SJSA1 (cell line): ENCODE measurements at regions not wholly inside any gene's neighbourhood (a gene's known extent, or its start where the extent isn't known, plus 50 kb on each side); places are given as distances from the start of the nearest gene placed in this dataset.
"Not testable (repeated sequence)": the region's sequence is repeated elsewhere in the genome, so short reads cannot be mapped to it uniquely, and the experiment has no call there.

Experiments used
- DNase-seq, 2 experiments: peaks; one replicate each; pipeline ENCODE4 v3.0.0-alpha.2; 2015 to 2020; ENCODE audit warnings: low spot score in 2 of 2, low read depth in 1 of 2
- H3K27ac ChIP-seq: fragments of 250-450 bp; sonication (Bioruptor Pico); 2 replicates; pipeline ENCODE4 v1.5.1; 2020; ENCODE audit warnings: mild to moderate bottlenecking, moderate library complexity
- H3K27me3 ChIP-seq: fragments of 250-450 bp; sonication (Bioruptor Pico); replicated peaks from 2 replicates; pipeline ENCODE4 v1.5.1; 2020; ENCODE audit warnings: mild to moderate bottlenecking, moderate library complexity
- H3K36me3 ChIP-seq: fragments of 250-450 bp; sonication (Bioruptor Pico); 2 replicates; pipeline ENCODE4 v1.5.1; 2020; ENCODE audit warnings: mild to moderate bottlenecking
- H3K4me1 ChIP-seq: fragments of 250-450 bp; sonication (Bioruptor Pico); replicated peaks from 2 replicates; pipeline ENCODE4 v1.6.1; 2021; ENCODE audit warnings: mild to moderate bottlenecking
- H3K4me3 ChIP-seq: fragments of 250-450 bp; sonication (Bioruptor Pico); 2 replicates; pipeline ENCODE4 v1.5.1; 2020; ENCODE audit warnings: mild to moderate bottlenecking
- H3K9me3 ChIP-seq: fragments of 250-450 bp; sonication (Bioruptor Pico); replicated peaks from 2 replicates; pipeline ENCODE4 v1.5.1; 2020; ENCODE audit warnings: mild to moderate bottlenecking

DNA sequence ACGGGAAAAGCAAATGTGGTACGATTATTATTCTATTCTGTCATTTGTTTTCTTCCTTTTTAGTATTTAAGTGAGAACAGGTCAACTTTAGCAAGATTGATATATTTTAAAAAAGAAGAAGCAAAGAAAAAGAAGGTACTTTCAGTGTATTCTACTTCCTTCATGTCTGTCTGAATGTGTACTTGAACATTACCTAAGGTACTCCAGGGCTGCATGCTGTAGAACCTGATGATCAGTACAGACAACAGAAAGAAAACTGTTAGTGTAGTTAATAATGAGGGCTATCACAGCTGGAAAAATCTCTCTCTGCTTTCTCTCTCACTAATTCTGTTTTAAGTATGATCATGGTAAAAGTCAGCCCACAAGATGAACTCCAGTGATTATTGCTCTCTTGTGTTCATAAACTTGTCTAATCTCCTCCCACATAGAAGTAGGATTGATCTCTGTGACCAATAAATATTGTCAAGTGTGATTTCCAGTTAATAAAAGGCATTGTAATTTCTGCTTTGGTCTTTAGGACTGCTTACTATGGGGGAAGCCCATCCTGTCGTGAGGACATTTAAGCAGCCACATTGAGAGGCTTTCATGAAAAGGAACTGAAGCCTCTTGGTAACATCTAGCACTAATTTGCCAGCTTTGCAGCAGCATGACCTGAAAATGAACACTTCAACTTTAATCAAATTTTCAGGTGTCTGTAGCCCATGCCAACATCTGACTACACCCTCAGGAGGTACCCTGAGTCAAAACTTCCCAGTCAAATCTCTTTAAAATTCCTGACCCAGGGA, 864.0 kb upstream of the ACO1 start:
- H3K36me3 ChIP-seq = no peaks in the 10 kb centered on the region
- no peaks in the 10 kb centered on the region for H3K27me3 ChIP-seq
- H3K9me3 ChIP-seq = no peaks in the 10 kb centered on the region
- DNase-seq = no peak
- no peak overlapping the region for H3K4me3 ChIP-seq
- no peaks in the 10 kb centered on the region for H3K4me1 ChIP-seq
- H3K27ac ChIP-seq = no peak overlapping the region

DNA sequence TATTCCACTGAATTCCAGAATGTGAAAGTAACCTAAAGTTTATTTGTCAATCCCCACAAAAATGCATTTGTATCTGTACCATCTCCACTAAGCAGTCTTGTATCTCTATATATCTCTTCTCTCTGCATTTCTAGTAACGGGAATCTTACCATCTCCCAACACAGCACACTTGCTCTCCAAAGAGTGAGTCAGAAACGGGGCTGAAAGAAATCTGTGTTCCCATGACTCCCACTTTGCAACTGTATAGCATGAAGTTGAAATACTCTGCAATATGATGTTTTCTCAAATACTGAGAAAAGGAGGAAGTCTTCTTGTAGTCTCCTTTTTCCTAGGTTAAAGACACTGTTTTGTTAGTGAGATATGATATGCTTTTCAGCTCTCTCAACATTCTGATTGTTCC, 848.8 kb upstream of the ACO1 start:
- Histone ChIP-seq H3K27me3 (no peaks in the 10 kb centered on the region), H3K9me3 (no peaks in the 10 kb centered on the region), H3K27ac (no peak overlapping the region), H3K4me3 (no peak overlapping the region), H3K36me3 (no peaks in the 10 kb centered on the region), H3K4me1 (no peaks in the 10 kb centered on the region)
- DNase-seq = no peak

DNA sequence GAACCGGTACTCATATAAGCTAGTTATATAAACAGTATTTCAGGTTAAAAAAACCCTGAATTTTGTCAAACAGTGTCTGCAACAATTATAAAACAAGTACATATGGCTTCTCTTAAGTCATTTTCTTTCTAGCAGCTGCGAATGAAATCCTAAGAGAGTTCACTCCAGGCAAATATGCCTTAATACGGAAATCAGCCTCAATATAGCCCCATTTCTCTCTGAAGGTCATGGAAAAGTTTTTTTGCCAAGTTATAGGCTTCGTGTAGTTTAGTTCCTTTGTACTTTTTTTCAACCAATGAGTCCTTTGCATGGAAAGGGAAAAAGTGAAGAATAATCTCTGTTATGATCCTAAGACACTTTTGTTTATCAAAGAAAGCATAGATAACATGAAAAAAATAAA, 848.0 kb upstream of the ACO1 start:
- no peak overlapping the region for H3K4me3 ChIP-seq
- no peaks in the 10 kb centered on the region for H3K36me3 ChIP-seq
- no peak overlapping the region for H3K27ac ChIP-seq
- no peak for DNase-seq
- H3K9me3 ChIP-seq = no peaks in the 10 kb centered on the region
- H3K27me3 ChIP-seq = no peaks in the 10 kb centered on the region
- H3K4me1 ChIP-seq = no peaks in the 10 kb centered on the region

DNA sequence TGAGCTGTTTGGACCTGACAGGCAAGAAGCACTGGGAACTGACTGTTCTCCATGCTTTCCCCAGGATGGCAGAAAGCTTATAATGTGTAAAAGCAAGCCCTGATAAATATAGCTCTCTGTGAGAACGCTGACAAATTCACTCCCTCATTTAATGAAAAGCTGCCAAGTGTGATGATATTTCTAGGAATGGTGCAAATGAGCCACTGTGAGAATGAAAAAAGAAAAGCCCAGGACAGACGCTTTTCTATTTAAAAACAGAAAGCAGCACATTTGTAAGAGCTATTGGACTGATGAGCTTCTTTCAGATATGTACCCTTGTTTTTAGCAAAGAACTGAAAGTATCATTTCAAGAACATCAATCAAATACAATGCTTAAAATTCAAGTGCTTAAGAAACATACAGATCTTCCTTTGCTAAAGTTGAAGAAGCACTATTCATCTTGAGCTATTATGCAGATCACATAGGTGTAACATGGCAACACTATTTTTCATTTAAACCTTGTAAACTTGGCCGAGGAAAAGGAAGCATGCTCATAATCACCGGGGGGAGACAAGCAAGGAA, 842.6 kb upstream of the ACO1 start:
- Histone ChIP-seq H3K4me3 (no peak overlapping the region), H3K27me3 (no peaks in the 10 kb centered on the region), H3K27ac (no peak overlapping the region), H3K4me1 (no peaks in the 10 kb centered on the region), H3K36me3 (no peaks in the 10 kb centered on the region), H3K9me3 (no peaks in the 10 kb centered on the region)
- DNase-seq = no peak

DNA sequence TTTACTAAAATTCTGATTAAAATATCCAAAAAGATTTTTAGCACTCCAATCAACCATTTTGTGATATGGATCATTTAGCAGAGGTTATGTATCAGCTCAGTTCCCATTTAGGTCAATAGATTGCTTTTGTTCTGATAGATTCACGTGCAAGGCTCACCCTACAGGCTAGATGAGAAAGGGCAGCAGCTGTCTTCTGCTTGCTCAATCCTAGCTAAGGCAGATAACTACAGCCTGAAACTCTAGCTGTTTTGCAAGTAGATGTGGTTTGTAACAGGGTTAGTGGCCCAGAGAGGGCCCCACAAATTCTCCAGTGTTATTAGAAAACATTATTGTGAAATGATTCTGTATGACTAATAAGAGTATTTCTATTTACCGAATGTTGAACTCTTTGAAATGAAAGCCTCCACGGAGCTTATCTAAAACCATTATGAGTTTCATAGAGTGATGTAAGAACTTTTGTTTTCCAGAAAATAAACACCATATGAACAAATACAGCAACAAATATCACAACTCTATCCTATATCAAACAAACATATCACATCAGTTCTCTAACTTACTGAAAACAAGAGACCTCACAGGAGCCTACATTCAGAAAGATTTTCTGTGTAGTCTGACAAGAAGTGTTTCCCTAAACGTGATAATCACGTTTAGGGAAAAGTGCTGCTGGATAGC, 841.9 kb upstream of the ACO1 start:
- no peak for DNase-seq
- Histone ChIP-seq H3K9me3 (no peaks in the 10 kb centered on the region), H3K36me3 (no peaks in the 10 kb centered on the region), H3K27me3 (no peaks in the 10 kb centered on the region), H3K27ac (no peak overlapping the region), H3K4me1 (no peaks in the 10 kb centered on the region), H3K4me3 (no peak overlapping the region)

DNA sequence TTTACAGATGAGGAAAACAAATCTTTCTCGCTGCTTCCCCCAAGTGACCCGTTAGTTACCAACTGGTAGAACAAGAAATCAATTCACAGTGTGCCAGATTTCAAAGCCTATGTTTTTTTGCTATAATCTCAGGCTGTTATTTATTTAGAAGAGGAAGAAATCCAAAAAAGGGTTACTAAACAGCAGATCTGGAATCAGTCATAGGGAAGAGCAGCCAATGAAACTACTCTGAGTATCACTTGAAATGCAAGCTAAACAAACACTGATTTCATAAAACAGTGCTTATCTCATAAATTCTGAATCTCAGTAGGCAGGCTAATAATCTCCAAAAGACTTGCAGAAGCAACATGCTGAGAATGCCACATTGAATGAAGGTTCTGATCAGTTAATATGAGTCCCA, 829.5 kb upstream of the ACO1 start:
- no peaks in the 10 kb centered on the region for H3K9me3 ChIP-seq
- H3K4me1 ChIP-seq = no peaks in the 10 kb centered on the region
- no peak overlapping the region for H3K4me3 ChIP-seq
- H3K27ac ChIP-seq = no peak overlapping the region
- no peaks in the 10 kb centered on the region for H3K36me3 ChIP-seq
- no peak for DNase-seq
- H3K27me3 ChIP-seq = no peaks in the 10 kb centered on the region

DNA sequence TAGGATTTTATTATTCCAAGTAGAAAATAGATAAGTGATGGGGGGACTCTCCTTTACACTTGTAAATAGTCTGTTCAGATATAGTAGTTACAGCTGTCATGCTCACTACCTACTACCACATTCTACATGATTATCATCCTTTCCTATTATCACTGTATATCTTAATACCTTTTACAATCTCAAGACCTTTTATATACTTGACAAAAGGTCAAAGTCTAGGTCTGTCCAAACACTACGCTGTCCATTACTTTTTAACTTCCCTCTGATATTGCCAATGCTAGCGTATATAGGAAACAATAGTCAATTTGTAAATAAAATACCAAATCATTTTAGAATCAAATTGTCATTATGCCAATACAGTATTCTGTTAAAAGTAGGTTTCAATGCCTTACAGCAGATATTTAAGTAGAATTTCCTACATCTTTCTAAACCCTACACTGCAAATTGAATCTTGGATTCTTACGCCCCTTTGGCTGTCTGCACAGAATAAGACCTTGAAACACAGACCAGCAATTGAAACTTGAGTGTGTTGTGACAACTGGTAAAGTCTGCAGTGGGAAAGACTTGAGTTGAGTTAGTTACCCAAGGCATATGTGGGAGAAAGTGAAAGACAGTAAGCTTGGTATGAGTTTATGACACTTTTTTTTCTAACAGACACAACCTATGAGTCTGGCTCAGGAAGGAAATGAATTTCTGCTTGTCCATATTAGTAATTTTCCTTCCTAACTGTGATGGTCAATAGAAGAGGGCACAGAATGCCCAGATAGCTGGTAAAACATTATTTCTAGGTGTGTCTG, 827.6 kb upstream of the ACO1 start:
- no peaks in the 10 kb centered on the region for H3K27me3 ChIP-seq
- H3K9me3 ChIP-seq = no peaks in the 10 kb centered on the region
- DNase-seq = no peak
- H3K27ac ChIP-seq = no peak overlapping the region
- no peaks in the 10 kb centered on the region for H3K4me1 ChIP-seq
- H3K36me3 ChIP-seq = no peaks in the 10 kb centered on the region
- H3K4me3 ChIP-seq = no peak overlapping the region

DNA sequence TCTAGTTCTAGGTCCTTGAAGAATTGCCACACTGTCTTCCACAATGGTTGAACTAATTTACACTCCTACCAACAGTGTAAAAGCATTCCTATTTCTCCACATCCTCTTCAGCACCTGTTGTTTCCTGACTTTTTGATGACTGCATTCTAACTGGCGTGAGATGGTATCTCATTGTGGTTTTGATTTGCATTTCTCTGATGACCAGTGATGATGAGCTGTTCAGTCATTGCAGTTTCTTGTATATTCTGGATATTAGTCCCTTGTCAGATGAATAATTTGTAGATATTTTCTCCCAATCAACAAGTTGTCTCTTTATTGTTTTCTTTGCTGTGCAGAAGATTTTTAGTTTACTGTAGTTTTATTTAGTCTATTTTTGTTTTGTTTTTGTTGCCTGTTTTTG, 812.3 kb upstream of the ACO1 start:
- not testable (repeated sequence) for DNase-seq, H3K4me1 ChIP-seq, H3K9me3 ChIP-seq, H3K27ac ChIP-seq, H3K36me3 ChIP-seq, H3K4me3 ChIP-seq, H3K27me3 ChIP-seq

DNA sequence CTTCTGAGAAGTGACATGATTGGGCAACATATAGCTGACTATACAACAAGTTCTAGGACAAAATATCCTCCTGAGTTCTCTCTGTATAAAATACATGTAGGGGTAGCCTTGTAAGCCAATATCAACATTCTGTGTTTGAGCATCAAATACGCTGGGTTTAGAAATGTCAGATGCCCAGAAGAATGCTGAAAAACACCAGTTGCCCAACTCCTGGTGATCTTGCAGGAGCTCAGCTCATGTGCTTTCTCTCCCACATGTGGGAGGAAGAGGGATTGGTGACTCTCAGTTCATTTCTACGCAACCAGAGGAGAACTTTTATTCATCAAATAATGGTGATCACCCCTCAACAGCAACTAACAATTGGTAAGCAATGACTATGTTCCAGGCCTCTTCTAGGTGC, 810.9 kb upstream of the ACO1 start:
- no peak overlapping the region for H3K27ac ChIP-seq
- H3K9me3 ChIP-seq = no peaks in the 10 kb centered on the region
- H3K27me3 ChIP-seq = no peaks in the 10 kb centered on the region
- H3K4me3 ChIP-seq = no peak overlapping the region
- no peak for DNase-seq
- no peaks in the 10 kb centered on the region for H3K36me3 ChIP-seq
- no peaks in the 10 kb centered on the region for H3K4me1 ChIP-seq

DNA sequence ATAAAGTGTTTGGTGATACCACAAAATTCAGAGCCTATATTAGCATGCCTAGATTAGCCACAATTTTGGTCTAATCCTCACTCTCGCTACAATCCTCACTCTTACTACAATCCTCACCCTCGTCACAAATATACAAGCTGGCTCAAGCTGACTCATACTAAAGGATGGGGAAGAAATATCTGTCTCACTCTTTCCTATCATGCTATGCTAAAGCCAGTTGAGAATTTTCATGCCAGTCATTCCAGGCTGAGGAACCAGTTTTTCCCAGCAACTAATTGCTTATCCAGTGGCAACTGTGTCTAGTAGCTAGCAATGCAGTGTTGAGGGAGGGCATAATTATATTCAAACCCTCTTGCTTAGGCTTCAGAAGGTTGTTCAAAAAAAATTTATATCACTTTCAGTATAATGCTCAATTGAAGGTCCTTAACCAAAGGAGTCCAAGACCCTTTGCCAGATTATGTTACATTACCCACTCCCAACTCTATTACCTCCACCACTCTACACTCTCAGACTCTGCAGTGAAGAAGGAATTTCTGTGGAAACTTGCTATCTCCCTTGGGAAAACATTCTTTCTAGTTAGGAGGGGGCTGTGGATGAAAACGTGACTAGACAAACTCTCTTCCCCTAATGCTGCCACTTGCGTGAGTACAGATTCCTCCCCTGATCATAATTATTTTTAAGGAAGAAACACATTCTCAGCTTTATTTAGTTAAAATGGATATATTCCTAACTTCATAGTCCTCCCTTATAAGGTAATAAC, 810.3 kb upstream of the ACO1 start:
- Histone ChIP-seq H3K27me3 (no peaks in the 10 kb centered on the region), H3K4me3 (no peak overlapping the region), H3K27ac (no peak overlapping the region), H3K4me1 (no peaks in the 10 kb centered on the region), H3K36me3 (no peaks in the 10 kb centered on the region), H3K9me3 (no peaks in the 10 kb centered on the region)
- DNase-seq = no peak

DNA sequence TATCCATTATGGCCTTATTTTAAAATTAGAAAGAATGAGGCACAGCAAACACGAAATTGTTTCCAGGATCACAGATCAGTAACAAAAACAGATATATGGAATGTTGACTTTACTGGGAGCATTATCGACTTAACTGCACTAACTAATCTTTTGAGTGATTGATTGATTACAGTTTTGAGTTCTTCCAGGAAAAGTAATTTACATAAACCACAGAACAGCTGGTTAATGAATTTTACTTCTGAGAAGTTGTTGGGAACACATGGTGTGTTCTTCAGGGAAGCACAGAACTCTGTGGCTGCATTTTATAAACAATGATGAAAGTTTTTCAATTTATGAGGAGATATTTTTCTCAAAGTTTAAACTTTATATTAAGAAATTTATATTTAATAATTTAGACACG, 802.4 kb upstream of the ACO1 start:
- H3K4me1 ChIP-seq = no peaks in the 10 kb centered on the region
- H3K27me3 ChIP-seq = no peaks in the 10 kb centered on the region
- H3K36me3 ChIP-seq = no peaks in the 10 kb centered on the region
- H3K4me3 ChIP-seq = no peak overlapping the region
- DNase-seq = no peak
- no peaks in the 10 kb centered on the region for H3K9me3 ChIP-seq
- no peak overlapping the region for H3K27ac ChIP-seq

DNA sequence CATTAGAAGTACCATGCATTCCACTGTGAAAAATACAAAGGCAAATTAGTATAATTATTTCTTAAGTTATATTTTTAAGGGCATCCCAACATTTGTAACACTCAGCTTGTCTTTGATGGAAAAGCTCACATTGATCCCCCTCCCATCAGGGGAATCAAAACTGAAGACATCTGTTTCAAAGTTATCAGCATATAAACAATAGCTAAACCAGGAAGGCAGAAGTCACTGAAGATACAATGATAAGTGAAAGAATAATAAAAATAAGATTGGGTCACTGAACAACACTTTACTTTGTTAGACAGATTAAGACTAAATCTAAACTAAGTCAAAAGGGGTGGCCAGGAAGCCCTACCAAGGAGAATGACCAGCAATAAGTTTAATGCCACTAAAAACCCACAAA, 801.9 kb upstream of the ACO1 start:
- H3K27ac ChIP-seq = no peak overlapping the region
- H3K4me3 ChIP-seq = no peak overlapping the region
- no peaks in the 10 kb centered on the region for H3K36me3 ChIP-seq
- DNase-seq = no peak
- H3K27me3 ChIP-seq = no peaks in the 10 kb centered on the region
- H3K4me1 ChIP-seq = no peaks in the 10 kb centered on the region
- no peaks in the 10 kb centered on the region for H3K9me3 ChIP-seq

DNA sequence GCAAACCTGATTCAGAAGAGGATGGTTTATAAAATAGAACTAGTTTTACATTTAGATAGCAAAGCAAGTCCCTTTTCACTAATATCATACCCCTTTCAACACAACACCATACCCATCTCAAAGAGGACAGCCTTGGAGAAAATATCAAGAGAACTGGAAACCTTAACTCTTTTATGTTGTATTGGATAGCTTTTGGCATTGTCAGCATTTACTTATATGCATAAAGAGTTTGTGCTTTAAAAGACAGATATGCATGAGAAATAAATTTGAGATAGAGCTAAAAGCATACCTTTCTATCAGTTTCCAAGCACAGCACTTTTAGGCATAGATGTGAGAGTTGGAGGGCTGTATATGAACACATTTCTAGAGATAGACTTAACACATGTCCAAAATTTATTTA, 799.3 kb upstream of the ACO1 start:
- Histone ChIP-seq H3K9me3 (no peaks in the 10 kb centered on the region), H3K27ac (no peak overlapping the region), H3K4me3 (no peak overlapping the region), H3K4me1 (no peaks in the 10 kb centered on the region), H3K27me3 (no peaks in the 10 kb centered on the region), H3K36me3 (no peaks in the 10 kb centered on the region)
- no peak for DNase-seq
